Ishikawa (cell line): ENCODE measurements at regions not wholly inside any gene's neighbourhood (a gene's known extent, or its start where the extent isn't known, plus 50 kb on each side); places are given as distances from the start of the nearest gene placed in this dataset.

ENCODE experiments used
- EP300 ChIP-seq: IDR thresholded peaks from 2 replicates; pipeline ENCODE4 v1.6.1; 2012; ENCODE audit warnings: borderline replicate concordance
- FOXM1 ChIP-seq: IDR thresholded peaks from 2 replicates; pipeline ENCODE4 v1.6.1; 2012; ENCODE audit warnings: low read depth, borderline replicate concordance
- TAF1 ChIP-seq: IDR thresholded peaks from 2 replicates; pipeline ENCODE4 v1.6.1; 2012; ENCODE audit warnings: low read depth, mild to moderate bottlenecking
- USF1 ChIP-seq: IDR thresholded peaks from 2 replicates; pipeline ENCODE4 v1.6.1; 2012

DNA sequence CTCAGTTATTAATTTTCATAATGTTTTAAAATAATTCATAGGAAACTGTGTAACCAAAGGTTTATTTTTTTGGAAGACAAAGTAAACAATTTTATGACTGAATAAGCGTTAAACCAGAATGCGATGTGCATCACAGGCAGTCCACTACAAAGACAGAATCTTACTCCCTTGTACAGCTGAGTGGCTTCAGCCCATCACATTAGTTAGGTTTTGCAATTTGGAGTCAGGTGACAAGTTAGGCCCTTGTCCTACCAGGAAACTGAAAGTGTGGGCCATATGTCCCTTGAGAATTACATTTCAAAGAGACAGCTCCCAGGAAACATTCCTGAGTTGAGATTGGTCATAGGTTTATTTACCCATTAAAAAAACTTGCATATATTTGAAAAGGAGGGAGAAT is 156.3 kb downstream of the MEX3B start:
- TF ChIP-seq TAF1 (no peak), FOXM1 (no peak), EP300 (no peak), USF1 (no peak)
